Tibial artery (tissue), 4 donors: ENCODE measurements at regions not wholly inside any gene's neighbourhood (a gene's known extent, or its start where the extent isn't known, plus 50 kb on each side); places are given as distances from the start of the nearest gene placed in this dataset.

Experiments
- DNase-seq, 2 donors: peaks; one replicate each; pipeline ENCODE4 v3.0.0-alpha.2; 2019
- H3K27ac ChIP-seq, 2 donors: fragments of 200-600 bp; sonication (generic) in 1 of 2; 1 replicate in 1 of 2; 2 replicates in 1 of 2; pipeline ENCODE4 v1.5.1; 2018 to 2019; ENCODE audit warnings: mild to moderate bottlenecking in 1 of 2
- H3K27me3 ChIP-seq, 2 donors: fragments of 200-600 bp; sonication (generic) in 1 of 2; one replicate each; pipeline versions ENCODE4 v1.5.1 to v1.6.0; 2016 to 2019
- H3K36me3 ChIP-seq, 3 donors: fragments of 200-600 bp; sonication (generic) in 2 of 3; one replicate each; pipeline ENCODE4 v1.5.1; 2016 to 2019; ENCODE audit warnings: mild to moderate bottlenecking in 2 of 3
- H3K4me1 ChIP-seq, 4 donors: fragments of 200-600 bp; sonication (generic) in 2 of 4; 1 replicate in 3 of 4; 2 replicates in 1 of 4; pipeline ENCODE4 v1.5.1; 2016 to 2019
- H3K4me3 ChIP-seq, 2 donors: fragments of 200-600 bp; sonication (generic) in 1 of 2; 1 replicate in 1 of 2; 2 replicates in 1 of 2; pipeline ENCODE4 v1.5.1; 2018 to 2019; ENCODE audit warnings: mild to moderate bottlenecking in 2 of 2
- H3K9me3 ChIP-seq, 3 donors: fragments of 200-600 bp; sonication (generic) in 1 of 3; one replicate each; pipeline ENCODE4 v1.5.1; 2016 to 2019
- intact Hi-C: fragments of 100-400 bp; cut with DNase I; formaldehyde crosslinking; loops from one replicate; pipeline ENCODE4 v1.15.0; 2023; ENCODE audit warnings: low total_unique reads
- TF ChIP-seq, protein P1 (sequence below), 2 experiments: fragments of 200-600 bp in 1 of 2; fragments of 450-650 bp in 1 of 2; IDR thresholded peaks; one replicate each; pipeline ENCODE4 v1.5.1; 2017 to 2019; ENCODE audit warnings: antibody characterized with exemption in 2 of 2, mild to moderate bottlenecking in 1 of 2, moderate library complexity in 1 of 2

DNA sequence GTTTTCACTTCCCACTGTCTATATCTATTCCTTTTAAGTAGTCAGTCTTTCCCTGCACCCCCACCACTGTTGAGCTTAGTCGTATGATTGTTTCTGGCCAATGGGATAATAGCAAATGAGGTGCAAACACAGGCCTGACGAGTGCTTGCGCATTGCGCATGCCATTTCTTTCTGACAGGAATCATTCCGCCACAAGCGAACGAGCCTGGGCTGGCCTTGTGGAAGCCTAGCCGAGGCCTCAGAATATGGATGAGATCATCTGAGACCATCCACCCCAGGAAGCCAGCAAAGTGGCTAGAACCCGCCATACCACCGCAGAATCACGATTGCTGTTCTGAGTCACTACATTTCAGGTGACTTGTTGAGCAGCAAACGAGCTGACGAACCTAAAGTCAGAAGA is 52.2 kb upstream of the PRL start:
- Histone ChIP-seq H3K4me3 (no peak overlapping the region), H3K36me3 (no peaks in the 10 kb centered on the region), H3K4me1 (peaks cover 0 to 18% (median 4%) of the 10 kb centered on the region in 4 donors), H3K27ac (no peak overlapping the region), H3K27me3 (no peaks in the 10 kb centered on the region), H3K9me3 (no peaks in the 10 kb centered on the region)
- intact Hi-C loops: no loop called here
- TF ChIP-seq, protein P1, sequence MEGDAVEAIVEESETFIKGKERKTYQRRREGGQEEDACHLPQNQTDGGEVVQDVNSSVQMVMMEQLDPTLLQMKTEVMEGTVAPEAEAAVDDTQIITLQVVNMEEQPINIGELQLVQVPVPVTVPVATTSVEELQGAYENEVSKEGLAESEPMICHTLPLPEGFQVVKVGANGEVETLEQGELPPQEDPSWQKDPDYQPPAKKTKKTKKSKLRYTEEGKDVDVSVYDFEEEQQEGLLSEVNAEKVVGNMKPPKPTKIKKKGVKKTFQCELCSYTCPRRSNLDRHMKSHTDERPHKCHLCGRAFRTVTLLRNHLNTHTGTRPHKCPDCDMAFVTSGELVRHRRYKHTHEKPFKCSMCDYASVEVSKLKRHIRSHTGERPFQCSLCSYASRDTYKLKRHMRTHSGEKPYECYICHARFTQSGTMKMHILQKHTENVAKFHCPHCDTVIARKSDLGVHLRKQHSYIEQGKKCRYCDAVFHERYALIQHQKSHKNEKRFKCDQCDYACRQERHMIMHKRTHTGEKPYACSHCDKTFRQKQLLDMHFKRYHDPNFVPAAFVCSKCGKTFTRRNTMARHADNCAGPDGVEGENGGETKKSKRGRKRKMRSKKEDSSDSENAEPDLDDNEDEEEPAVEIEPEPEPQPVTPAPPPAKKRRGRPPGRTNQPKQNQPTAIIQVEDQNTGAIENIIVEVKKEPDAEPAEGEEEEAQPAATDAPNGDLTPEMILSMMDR (IDR thresholded peaks at IDR 0.05): no peak
- no peak for DNase-seq

DNA sequence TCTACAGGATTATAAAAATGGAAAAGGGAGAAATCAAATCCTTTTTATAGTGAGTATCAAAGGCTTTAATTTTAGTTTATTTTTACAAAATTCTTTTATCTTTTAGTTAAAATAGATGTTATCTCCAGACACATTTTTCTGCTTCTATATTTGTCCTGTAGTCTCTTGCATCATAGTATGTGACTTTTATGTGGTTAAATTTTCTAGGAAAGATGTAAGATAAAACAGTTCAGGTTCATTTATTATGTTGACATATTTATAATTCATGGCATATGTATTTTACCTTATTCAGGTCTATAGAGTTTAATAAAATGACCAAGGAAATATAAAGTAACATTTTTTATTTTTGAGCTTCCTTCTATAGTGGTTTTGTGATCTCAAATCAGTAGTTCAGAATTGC is 52.7 kb upstream of the PRL start:
- TF ChIP-seq, protein P1 (IDR thresholded peaks at IDR 0.05): no peak
- Histone ChIP-seq H3K4me1 (peaks cover 0 to 18% (median 4%) of the 10 kb centered on the region in 4 donors), H3K4me3 (no peak overlapping the region), H3K27me3 (no peaks in the 10 kb centered on the region), H3K9me3 (no peaks in the 10 kb centered on the region), H3K36me3 (no peaks in the 10 kb centered on the region), H3K27ac (no peak overlapping the region)
- DNase-seq: no peak
- intact Hi-C loops: no loop called here

DNA sequence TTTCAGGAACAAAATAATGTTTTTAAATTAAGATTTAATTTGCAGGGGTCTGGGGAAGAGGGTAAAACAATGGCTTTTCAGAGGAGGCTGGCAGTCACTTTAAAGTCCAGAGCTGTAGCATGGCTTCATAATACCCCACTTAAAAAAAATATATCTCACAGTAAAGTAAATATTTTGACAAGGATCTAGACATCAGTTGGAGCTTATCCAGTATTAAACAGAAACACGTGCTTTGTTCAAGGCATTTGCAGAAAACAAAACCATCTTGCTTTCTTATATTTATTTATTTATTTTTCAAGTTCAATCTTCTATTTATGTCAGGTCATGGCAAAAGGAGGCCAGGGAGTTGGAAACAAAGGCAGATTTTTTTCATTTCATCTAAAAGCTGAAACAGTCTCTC is 53.3 kb upstream of the PRL start:
- Histone ChIP-seq H3K4me3 (no peak overlapping the region), H3K4me1 (peaks cover 0 to 18% (median 4%) of the 10 kb centered on the region in 4 donors), H3K27ac (no peak overlapping the region), H3K36me3 (no peaks in the 10 kb centered on the region), H3K9me3 (no peaks in the 10 kb centered on the region), H3K27me3 (no peaks in the 10 kb centered on the region)
- DNase-seq: no peak
- intact Hi-C loops: no loop called here
- TF ChIP-seq, protein P1 (IDR thresholded peaks at IDR 0.05): no peak

DNA sequence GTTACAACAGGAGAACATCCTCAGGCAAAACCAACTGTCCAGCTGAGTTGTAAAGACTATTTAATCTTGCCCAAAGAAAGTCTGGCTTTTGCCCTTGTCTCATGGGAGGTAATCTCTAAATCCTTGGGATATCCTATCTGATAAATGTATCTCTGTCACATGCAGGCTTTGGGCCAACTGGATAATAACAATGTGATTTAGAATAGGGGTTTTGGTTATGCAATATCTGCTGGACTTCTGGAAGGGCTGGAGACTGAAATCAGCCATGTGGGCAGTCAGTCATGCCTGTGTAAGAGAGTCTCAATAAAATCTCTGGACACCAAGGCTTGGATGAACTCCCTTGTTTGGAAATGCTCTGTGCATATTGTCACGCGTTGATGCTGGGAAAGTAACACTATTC is 56.3 kb upstream of the PRL start:
- no peak for DNase-seq
- no peak overlapping the region for H3K4me3 ChIP-seq
- peaks cover 0 to 12% (median 4%) of the 10 kb centered on the region in 4 donors for H3K4me1 ChIP-seq
- H3K27ac ChIP-seq: no peak overlapping the region
- no peaks in the 10 kb centered on the region for H3K36me3 ChIP-seq
- no peaks in the 10 kb centered on the region for H3K27me3 ChIP-seq
- H3K9me3 ChIP-seq: no peaks in the 10 kb centered on the region
- intact Hi-C loops: no loop called here
- TF ChIP-seq, protein P1 (IDR thresholded peaks at IDR 0.05): no peak

DNA sequence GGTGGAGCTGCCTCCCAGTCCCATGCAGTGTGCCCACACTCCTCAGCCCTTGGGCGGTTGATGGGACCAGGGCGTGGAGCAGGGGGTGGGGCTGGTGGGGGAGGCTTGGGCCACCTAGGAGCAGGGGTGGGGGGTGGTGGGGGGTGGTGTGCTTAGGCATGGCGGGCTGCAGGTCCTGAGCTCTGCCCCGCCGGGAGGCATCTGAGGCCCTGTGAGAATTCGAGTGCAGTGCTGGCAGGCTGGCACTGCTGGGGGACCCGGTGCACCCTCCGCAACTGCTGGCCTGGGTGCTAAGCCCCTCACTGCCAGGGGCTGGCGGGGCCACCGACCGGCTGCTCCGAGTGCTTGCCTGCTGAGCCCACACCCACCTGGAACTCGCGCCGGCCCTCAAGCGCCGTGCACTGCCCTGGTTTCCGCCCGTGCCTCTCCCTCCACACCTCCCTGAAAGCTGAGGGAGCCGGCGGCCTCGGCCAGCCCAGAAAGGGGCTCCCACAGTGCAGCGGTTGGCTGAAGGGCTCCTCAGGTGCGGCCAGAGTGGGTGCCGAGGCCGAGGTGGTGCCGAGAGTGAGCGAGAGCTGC is 59.6 kb upstream of the PRL start:
- intact Hi-C loops: no loop called here
- Histone ChIP-seq H3K4me3 (no peak overlapping the region), H3K4me1 (no peaks in the 10 kb centered on the region), H3K27ac (no peak overlapping the region), H3K27me3 (no peaks in the 10 kb centered on the region), H3K36me3 (no peaks in the 10 kb centered on the region), H3K9me3 (no peaks in the 10 kb centered on the region)
- TF ChIP-seq, protein P1 (IDR thresholded peaks at IDR 0.05): no peak
- no peak for DNase-seq

DNA sequence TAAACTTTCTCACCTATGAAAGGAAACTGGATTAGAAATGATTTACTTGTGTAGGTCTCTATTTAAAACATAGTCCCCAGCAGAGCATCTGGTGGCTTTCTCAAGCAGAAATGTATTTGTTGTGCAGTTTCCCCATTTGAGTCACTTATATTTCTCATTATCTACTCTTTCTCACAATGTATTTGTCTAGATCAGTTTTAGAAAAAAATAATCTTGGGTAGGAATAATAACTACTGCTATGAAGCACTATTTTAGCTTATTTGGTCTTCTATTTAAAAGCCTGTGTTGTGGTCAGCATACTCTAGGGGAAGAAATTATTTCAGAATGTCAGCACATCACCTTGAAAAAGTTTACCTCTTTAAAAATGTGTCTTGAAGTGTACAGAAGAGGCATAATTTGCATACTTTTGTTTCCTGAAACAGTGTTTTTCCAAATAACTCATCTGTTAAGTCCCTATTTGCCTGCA is 60.9 kb upstream of the PRL start:
- Histone ChIP-seq H3K36me3 (no peaks in the 10 kb centered on the region), H3K9me3 (no peaks in the 10 kb centered on the region), H3K27me3 (no peaks in the 10 kb centered on the region), H3K4me1 (peaks cover 0 to under 1% (median under 1%) of the 10 kb centered on the region in 4 donors), H3K4me3 (no peak overlapping the region), H3K27ac (no peak overlapping the region)
- no peak for DNase-seq
- TF ChIP-seq, protein P1 (IDR thresholded peaks at IDR 0.05): no peak
- intact Hi-C loops: no loop called here
